ENCODE measurements at regions not wholly inside any gene's neighbourhood (a gene's known extent, or its start where the extent isn't known, plus 50 kb on each side); places are given as distances from the start of the nearest gene placed in this dataset.
A peak's percentile ranks its signal among the peaks of the same experiment; 100 is the strongest.

DNA sequence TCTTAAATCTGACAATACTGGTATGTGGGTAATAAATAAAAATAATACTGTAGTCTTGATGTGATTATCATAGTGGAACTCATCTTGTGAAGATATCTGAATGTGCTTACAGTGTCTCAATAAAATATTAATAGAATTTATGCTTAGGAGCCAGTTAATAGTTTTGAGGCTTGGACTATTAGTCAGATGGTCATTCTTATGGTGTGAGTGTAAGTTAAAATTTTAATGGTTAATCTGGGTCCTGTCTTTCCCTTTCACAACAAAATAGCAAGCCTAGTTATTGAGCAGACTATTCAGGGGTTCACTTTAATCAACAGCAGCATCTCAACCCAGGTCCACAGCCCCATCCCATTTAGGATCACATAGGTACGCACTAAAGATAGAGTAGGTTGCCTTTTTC lies 138.9 kb downstream of the HAUS1 start:
- H3K9me3 Mint-ChIP-seq: peaks cover 0 to 3% of the 10 kb centered on the region in 2 donors
- H3K27me3 Mint-ChIP-seq: no peaks in the 10 kb centered on the region
- peaks cover 2 to 16% of the 10 kb centered on the region in 2 donors for H3K36me3 Mint-ChIP-seq
- peaks cover 11 to 29% of the 10 kb centered on the region in 2 donors for H3K4me1 Mint-ChIP-seq
- H3K27ac Mint-ChIP-seq: no peak overlapping the region
- no peak for ATAC-seq (replicated peaks)
- no peak overlapping the region for H3K4me3 Mint-ChIP-seq
- no peak for DNase-seq

- Mint-ChIP-seq H3K4me1 (peaks cover 15 to 34% of the 10 kb centered on the region in 2 donors), H3K9me3 (peaks cover under 1 to 4% of the 10 kb centered on the region in 2 donors), H3K36me3 (peaks cover 4 to 22% of the 10 kb centered on the region in 2 donors), H3K27ac (no peak overlapping the region), H3K27me3 (no peaks in the 10 kb centered on the region), H3K4me3 (no peak overlapping the region)
- DNase-seq (no peak), ATAC-seq (replicated peaks) (no peak)
Measured at GRCh38 chr18:46243673-46244072, 139.5 kb downstream of the HAUS1 start.

DNA sequence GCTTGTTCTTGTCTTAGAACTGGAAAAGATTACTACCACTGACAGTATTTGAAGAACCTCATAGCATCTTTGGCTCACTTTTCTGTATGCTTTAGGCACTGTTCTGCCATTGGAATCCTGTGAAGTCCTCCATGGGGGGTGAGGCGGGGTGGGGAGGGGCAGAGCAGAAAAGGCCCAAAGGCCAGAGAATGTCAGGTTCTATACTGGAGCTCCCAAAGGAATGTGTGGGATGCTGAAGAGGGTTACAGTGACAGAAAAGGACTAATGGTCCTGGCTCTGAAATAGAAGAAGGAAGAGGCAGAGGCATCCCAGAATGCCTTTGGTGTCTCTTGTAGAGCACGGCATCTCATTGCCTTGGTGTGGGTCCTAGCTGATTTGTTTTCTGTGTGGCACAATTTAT lies 141.9 kb downstream of the HAUS1 start:
- DNase-seq (no peak), ATAC-seq (replicated peaks) (no peak)
- Mint-ChIP-seq H3K27ac (no peak overlapping the region), H3K27me3 (no peaks in the 10 kb centered on the region), H3K9me3 (peaks cover 4% of the 10 kb centered on the region in 2 donors), H3K4me1 (peaks cover 30 to 46% of the 10 kb centered on the region in 2 donors), H3K36me3 (peaks cover 12 to 29% of the 10 kb centered on the region in 2 donors), H3K4me3 (no peak overlapping the region)

DNA sequence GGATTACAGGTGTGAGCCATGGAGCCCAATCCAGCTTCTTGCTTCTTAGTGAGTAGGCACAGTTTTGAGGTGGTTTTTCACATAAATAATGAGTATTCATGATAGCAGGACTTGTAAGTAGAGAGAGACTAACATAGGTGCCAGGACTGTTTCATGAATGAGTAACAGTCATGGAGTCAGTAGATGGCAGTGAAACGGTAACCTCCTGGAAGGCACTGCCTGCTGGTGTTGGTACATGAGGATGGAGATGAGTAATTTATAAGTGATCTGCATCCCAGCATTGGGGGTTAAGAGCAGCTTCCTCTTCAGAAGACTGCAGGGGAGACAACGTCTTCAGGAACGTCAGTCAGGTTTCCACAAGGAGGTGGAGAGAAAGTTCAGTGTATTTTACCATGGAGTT lies 143.8 kb downstream of the HAUS1 start:
- H3K9me3 Mint-ChIP-seq: peaks cover 4% of the 10 kb centered on the region in 2 donors
- H3K27me3 Mint-ChIP-seq: no peaks in the 10 kb centered on the region
- ATAC-seq (replicated peaks) (no peak), DNase-seq (no peak)
- peak overlapping the region; percentile 87 for H3K27ac Mint-ChIP-seq
- H3K4me1 Mint-ChIP-seq: peaks cover 30 to 49% of the 10 kb centered on the region in 2 donors
- peaks cover 12 to 31% of the 10 kb centered on the region in 2 donors for H3K36me3 Mint-ChIP-seq
- no peak overlapping the region for H3K4me3 Mint-ChIP-seq

DNA sequence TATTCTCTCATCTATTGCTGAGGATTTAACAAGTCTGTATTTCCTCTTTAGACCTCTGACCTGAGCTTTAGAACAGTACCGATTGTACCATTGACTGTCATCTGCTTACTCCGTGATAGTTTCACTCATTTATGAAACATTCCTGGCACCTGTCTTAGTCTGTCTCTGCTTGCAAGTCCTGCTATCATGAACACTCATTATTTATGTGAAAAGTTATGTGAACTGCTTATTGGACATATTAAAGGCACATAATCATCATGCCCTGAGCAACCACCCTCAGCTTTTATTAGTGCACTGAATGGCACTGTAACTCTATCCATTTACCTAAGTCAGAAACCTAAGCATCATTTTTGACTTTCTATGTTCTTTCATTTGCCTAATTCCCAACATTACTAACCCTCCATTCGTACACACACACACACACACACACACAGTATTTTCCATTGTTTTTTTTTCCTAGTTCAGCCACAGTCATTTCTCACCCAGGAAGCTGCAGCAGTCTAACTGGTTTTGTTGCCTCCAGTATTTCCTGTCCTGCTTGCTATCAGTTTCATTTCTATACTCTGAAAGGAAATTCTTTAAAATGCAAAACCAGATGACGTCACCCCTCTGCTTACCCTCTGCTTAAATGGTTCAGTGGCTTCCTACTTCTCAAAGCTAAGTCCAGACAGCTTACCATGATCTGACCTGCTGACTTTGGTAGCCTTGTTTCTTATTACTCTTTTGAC lies 146.1 kb downstream of the HAUS1 start:
- H3K27me3 Mint-ChIP-seq: no peaks in the 10 kb centered on the region
- peaks cover 30 to 49% of the 10 kb centered on the region in 2 donors for H3K4me1 Mint-ChIP-seq
- ATAC-seq (replicated peaks) (peak; percentile 99), DNase-seq (peak; percentile 53)
- H3K4me3 Mint-ChIP-seq: peak overlapping the region; percentile 62 to 74
- peaks cover 18 to 45% of the 10 kb centered on the region in 2 donors for H3K36me3 Mint-ChIP-seq
- H3K27ac Mint-ChIP-seq: peak overlapping the region; percentile 85
- H3K9me3 Mint-ChIP-seq: peaks cover 4% of the 10 kb centered on the region in 2 donors

DNA sequence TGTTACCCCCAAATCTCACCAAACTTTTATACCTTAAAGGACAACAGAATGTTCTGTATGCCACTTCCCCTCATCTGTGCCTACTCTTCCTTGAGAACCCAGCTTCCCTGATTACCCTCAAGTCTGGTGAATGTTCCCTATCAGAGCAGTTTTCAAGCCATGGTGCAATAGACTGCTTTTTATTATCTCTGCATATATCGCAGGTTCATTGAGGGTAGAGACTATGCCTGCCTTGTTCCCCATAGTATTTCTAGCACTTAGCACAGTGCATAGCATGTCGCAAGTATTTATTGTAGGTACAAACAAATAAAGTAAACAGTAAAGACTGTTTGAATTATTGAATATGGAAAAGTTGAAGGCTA lies 146.6 kb downstream of the HAUS1 start:
- Mint-ChIP-seq H3K9me3 (peaks cover 4% of the 10 kb centered on the region in 2 donors), H3K4me1 (peaks cover 30 to 46% of the 10 kb centered on the region in 2 donors), H3K27ac (peak overlapping the region; percentile 85), H3K36me3 (peaks cover 20 to 49% of the 10 kb centered on the region in 2 donors), H3K4me3 (peak overlapping the region; percentile 62 to 74), H3K27me3 (no peaks in the 10 kb centered on the region)
- peak; percentile 22 to 28 for ATAC-seq (replicated peaks)
- DNase-seq: no peak

DNA sequence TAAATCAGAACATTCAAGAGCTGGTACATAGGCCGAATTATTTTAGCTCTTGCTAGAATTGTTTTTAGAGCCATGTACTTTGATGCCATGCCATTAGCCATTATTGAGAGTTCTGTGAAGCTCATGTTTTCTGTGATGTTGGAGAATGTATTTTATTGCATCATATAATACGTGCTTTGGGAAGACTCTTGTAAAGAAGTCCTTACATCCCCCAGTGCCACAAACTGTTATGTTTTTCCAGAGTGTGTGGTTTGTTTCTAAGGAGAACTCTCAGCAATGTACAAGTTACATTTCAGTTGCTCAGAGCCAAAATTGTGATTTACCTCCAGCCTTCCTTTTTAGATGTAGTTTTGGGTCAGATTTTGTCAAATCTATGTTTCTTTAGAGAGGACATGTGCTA lies 148.6 kb downstream of the HAUS1 start:
- H3K36me3 Mint-ChIP-seq: peaks cover 34 to 62% of the 10 kb centered on the region in 2 donors
- peaks cover 37 to 50% of the 10 kb centered on the region in 2 donors for H3K4me1 Mint-ChIP-seq
- ATAC-seq (replicated peaks): no peak
- H3K27ac Mint-ChIP-seq: no peak overlapping the region
- no peak for DNase-seq
- no peak overlapping the region for H3K4me3 Mint-ChIP-seq
- peaks cover 4% of the 10 kb centered on the region in 2 donors for H3K9me3 Mint-ChIP-seq
- H3K27me3 Mint-ChIP-seq: no peaks in the 10 kb centered on the region

DNA sequence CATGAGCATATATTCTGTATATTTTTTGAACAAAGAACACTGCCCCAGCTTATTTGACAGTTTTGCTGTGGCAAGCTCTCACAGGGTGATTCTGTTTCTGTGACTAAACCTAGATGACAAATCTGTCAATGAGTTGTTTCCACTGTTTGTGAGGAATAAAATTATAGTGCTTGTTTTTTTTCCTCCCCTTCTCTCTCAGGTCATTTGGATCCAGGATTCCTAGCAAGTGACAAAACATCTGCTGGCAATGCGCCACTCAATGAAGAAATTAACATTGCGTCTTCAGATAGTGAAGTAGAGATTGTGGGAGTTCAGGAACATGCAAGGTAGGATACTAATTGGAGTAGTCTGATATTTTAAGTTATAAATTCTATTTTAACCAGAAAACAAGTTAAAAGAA lies 149.3 kb downstream of the HAUS1 start:
- ATAC-seq (replicated peaks) (no peak), DNase-seq (no peak)
- H3K4me1 Mint-ChIP-seq: peaks cover 31 to 42% of the 10 kb centered on the region in 2 donors
- peaks cover 31 to 55% of the 10 kb centered on the region in 2 donors for H3K36me3 Mint-ChIP-seq
- no peak overlapping the region for H3K4me3 Mint-ChIP-seq
- peaks cover 0 to 4% of the 10 kb centered on the region in 2 donors for H3K9me3 Mint-ChIP-seq
- H3K27me3 Mint-ChIP-seq: no peaks in the 10 kb centered on the region
- no peak overlapping the region for H3K27ac Mint-ChIP-seq

- H3K9me3 Mint-ChIP-seq: no peaks in the 10 kb centered on the region
- no peak overlapping the region for H3K4me3 Mint-ChIP-seq
- H3K27me3 Mint-ChIP-seq: no peaks in the 10 kb centered on the region
- H3K36me3 Mint-ChIP-seq: peaks cover 29 to 52% of the 10 kb centered on the region in 2 donors
- H3K4me1 Mint-ChIP-seq: peaks cover 12 to 35% of the 10 kb centered on the region in 2 donors
- no peak for DNase-seq
- no peak overlapping the region for H3K27ac Mint-ChIP-seq
- ATAC-seq (replicated peaks): no peak
Measured at GRCh38 chr18:46256078-46256477, 151.9 kb downstream of the HAUS1 start.

DNA sequence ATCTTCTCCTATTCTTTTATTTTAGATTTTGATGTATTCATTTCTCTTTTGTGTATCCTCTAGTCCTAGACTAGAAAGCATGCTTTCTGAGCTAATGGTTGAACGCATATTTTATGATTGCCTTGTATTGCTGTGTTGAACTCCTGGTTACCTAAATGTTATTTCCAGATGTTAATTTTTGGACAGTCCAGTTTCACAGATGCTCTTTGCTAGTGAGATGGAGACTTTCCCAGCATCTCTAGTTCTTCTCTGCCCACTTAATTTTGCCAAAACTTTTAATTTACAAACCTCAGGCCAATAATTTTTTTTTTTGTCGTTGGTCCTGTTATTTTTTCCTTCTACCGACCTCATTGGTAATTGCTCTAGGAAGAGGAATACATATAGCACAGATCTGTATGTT lies 153.2 kb downstream of the HAUS1 start:
- no peak overlapping the region for H3K4me3 Mint-ChIP-seq
- H3K27me3 Mint-ChIP-seq: no peaks in the 10 kb centered on the region
- ATAC-seq (replicated peaks) (no peak), DNase-seq (no peak)
- H3K27ac Mint-ChIP-seq: no peak overlapping the region
- H3K9me3 Mint-ChIP-seq: no peaks in the 10 kb centered on the region
- peaks cover 12 to 40% of the 10 kb centered on the region in 2 donors for H3K4me1 Mint-ChIP-seq
- H3K36me3 Mint-ChIP-seq: peaks cover 29 to 52% of the 10 kb centered on the region in 2 donors

- no peaks in the 10 kb centered on the region for H3K27me3 Mint-ChIP-seq
- ATAC-seq (replicated peaks) (no peak), DNase-seq (no peak)
- no peaks in the 10 kb centered on the region for H3K9me3 Mint-ChIP-seq
- H3K36me3 Mint-ChIP-seq: peaks cover 33 to 60% of the 10 kb centered on the region in 2 donors
- no peak overlapping the region for H3K4me3 Mint-ChIP-seq
- H3K4me1 Mint-ChIP-seq: peaks cover 21 to 63% of the 10 kb centered on the region in 2 donors
- H3K27ac Mint-ChIP-seq: peak overlapping the region; percentile 1
Measured at GRCh38 chr18:46260016-46260878, 156.1 kb downstream of the HAUS1 start.

GRCh38 chr18:46260879-46261143 lies 156.6 kb downstream of the HAUS1 start:
- peaks cover 25 to 68% of the 10 kb centered on the region in 2 donors for H3K4me1 Mint-ChIP-seq
- H3K27ac Mint-ChIP-seq: peak overlapping the region; percentile 1
- peaks cover 31 to 58% of the 10 kb centered on the region in 2 donors for H3K36me3 Mint-ChIP-seq

GRCh38 chr18:46261799-46262198 lies 157.6 kb downstream of the HAUS1 start:
- peaks cover 23 to 65% of the 10 kb centered on the region in 2 donors for H3K4me1 Mint-ChIP-seq
- ATAC-seq (replicated peaks) (no peak), DNase-seq (no peak)
- no peak overlapping the region for H3K4me3 Mint-ChIP-seq
- peaks cover 26 to 50% of the 10 kb centered on the region in 2 donors for H3K36me3 Mint-ChIP-seq
- H3K27ac Mint-ChIP-seq: no peak overlapping the region
- no peaks in the 10 kb centered on the region for H3K27me3 Mint-ChIP-seq
- H3K9me3 Mint-ChIP-seq: no peaks in the 10 kb centered on the region

More at GRCh38 chr18:46260879-46261143, 156.6 kb downstream of the HAUS1 start:
- no peaks in the 10 kb centered on the region for H3K27me3 Mint-ChIP-seq
- DNase-seq (no peak), ATAC-seq (replicated peaks) (no peak)
- no peak overlapping the region for H3K4me3 Mint-ChIP-seq
- H3K9me3 Mint-ChIP-seq: no peaks in the 10 kb centered on the region

DNA sequence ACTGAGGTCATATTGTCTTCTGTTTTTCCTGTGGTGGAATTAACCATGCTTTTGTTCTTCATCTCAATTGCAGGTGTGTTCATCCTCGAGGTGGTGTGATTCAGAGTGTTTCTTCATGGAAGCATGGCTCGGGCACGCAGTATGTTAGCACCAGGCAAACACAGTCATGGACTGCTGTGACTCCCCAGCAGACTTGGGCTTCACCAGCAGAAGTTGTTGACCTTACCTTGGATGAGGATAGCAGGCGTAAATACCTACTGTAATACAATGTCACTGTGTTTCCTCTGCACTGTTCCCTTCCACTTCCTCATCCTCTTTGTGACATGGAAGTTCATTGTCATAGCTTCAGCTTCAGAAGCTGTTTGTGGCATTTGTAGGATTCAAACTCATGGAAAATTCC lies 158.7 kb downstream of the HAUS1 start:
- ATAC-seq (replicated peaks): no peak
- H3K4me1 Mint-ChIP-seq: peaks cover 16 to 55% of the 10 kb centered on the region in 2 donors
- no peak for DNase-seq
- no peaks in the 10 kb centered on the region for H3K9me3 Mint-ChIP-seq
- no peak overlapping the region for H3K4me3 Mint-ChIP-seq
- no peak overlapping the region for H3K27ac Mint-ChIP-seq
- H3K27me3 Mint-ChIP-seq: no peaks in the 10 kb centered on the region
- peaks cover 18 to 41% of the 10 kb centered on the region in 2 donors for H3K36me3 Mint-ChIP-seq

GRCh38 chr18:46264255-46264654 lies 160.1 kb downstream of the HAUS1 start:
- Mint-ChIP-seq H3K4me3 (no peak overlapping the region), H3K4me1 (peaks cover 16 to 54% of the 10 kb centered on the region in 2 donors), H3K27me3 (no peaks in the 10 kb centered on the region), H3K9me3 (no peaks in the 10 kb centered on the region), H3K36me3 (peaks cover 20 to 50% of the 10 kb centered on the region in 2 donors), H3K27ac (peak overlapping the region; percentile 9)
- DNase-seq (no peak), ATAC-seq (replicated peaks) (peak in 1 of 2 donors; percentile 18)
